Lower leg skin (tissue), 3 donors: ENCODE measurements at regions not wholly inside any gene's neighbourhood (a gene's known extent, or its start where the extent isn't known, plus 50 kb on each side); places are given as distances from the start of the nearest gene placed in this dataset.

Experiments used
- CTCF ChIP-seq, 3 donors: fragments of 450-650 bp; IDR thresholded peaks; one replicate each; pipeline ENCODE4 v1.5.1; 2016; ENCODE audit warnings: antibody characterized with exemption in 3 of 3, mild to moderate bottlenecking in 3 of 3, moderate library complexity in 2 of 3
- POLR2A ChIP-seq, 2 donors: fragments of 450-650 bp; IDR thresholded peaks; one replicate each; pipeline ENCODE4 v1.6.1; 2016 to 2017; ENCODE audit warnings: antibody characterized with exemption in 2 of 2, mild to moderate bottlenecking in 1 of 2, moderate library complexity in 1 of 2

DNA sequence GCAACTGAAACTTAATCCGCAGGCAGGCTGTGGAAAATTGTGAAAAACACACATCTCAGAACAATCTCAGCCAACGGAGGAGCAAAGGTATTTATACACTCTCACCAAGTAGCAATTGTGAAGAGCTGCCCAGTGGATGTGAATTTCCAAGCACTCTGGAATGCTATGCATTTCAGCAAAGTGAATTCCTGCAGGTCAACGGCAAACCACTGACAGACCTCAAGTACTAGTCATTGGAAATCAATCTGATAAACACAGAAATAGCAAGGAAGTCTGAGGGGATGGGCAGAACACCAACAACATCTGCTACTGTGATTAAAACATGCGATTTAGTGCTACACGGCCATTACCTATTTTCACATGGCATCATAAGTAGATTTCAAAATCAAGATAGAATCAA is 429.1 kb downstream of the HTR1B start:
- TF ChIP-seq CTCF (IDR thresholded peaks at IDR 0.05) (no peak), POLR2A (IDR thresholded peaks at IDR 0.05) (no peak)
